GM21825 (cell line): ENCODE measurements at regions not wholly inside any gene's neighbourhood (a gene's known extent, or its start where the extent isn't known, plus 50 kb on each side); places are given as distances from the start of the nearest gene placed in this dataset.
A peak's percentile ranks its signal among the peaks of the same experiment; 100 is the strongest.

Experiments used
- ATAC-seq: cut with Tn5 transposase; IDR thresholded peaks from one replicate; pipeline ENCODE4 v1.9.1; 2021; ENCODE audit warnings: mild to moderate bottlenecking, moderate library complexity; ENCODE audit not compliant: unreplicated experiment

DNA sequence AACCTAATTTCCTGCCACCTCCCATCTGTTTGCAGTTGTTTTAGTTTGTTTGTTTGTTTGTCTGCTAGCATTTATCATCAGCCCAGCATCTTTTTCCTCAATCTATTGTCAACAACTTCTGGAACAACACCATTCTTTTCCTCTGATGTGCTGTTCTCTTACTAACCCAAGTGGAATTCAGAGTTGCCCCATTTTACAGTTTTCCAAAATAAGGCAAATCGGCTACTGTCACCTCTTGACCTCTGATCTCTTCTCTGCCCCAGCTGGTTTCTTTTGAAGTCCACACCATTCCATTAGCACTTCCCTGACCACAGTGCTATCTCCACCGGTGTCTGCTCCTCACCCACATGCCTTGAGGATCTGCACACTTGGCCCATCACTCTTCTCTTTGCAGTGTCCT is 102.4 kb downstream of the EFNB2 start:
- no peak for ATAC-seq

DNA sequence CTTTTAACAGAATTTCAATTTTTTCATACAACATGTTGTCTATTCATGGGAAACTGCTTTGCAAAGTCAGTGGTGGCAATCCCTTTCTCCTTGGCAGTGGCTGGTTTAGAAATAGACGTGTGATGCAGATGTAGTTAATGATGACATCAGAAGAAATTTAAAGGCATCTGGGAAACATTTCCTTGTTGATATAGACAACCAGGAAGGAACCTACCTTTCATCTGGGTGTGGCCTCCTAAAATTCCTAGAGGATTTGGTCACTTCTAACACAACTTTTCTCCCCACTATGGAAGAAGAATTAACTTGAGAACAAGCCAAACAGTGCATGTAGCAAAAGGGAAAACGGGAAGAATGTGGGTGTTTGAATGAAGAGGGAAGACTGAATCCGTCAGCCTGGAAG is 102.8 kb downstream of the EFNB2 start:
- ATAC-seq, result no peak

DNA sequence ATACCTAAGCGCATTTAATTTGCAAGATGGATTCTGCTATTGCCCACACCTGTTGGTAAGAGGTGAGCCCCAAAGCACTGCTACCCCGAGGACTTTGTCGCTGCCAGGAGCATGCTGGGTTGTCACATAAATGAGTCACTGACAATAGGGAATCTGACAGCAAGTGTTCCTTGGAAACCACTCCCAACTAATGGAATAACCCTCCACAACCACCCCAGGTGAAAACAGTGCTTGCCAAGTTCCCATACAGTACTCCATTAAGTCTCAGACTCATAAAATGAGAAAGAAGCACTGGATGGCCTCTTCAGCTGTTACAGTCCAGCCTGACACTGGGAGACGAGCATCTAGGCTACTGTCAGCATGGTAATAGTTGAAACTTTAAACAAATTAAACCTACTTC is 108.6 kb downstream of the EFNB2 start:
- ATAC-seq, result no peak

DNA sequence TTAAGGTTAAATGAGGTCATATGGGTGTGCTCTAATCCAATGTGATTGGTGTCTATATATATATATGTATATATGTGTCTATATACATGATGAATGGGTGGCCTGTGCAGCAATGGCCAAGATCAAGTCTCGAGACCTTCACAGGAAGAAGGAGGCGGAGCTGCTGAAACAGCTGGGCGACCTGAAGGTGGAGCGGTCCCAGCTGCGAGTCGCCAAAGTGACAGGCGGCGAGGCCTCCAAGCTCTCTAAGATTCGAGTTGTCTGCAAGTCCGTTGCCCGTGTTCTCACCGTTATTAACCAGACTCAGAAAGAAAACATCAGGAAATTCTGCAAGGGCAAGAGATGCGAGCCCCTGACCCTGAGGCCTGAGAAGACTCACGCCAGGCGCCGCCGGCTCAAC is 109.8 kb downstream of the EFNB2 start:
- no peak for ATAC-seq

DNA sequence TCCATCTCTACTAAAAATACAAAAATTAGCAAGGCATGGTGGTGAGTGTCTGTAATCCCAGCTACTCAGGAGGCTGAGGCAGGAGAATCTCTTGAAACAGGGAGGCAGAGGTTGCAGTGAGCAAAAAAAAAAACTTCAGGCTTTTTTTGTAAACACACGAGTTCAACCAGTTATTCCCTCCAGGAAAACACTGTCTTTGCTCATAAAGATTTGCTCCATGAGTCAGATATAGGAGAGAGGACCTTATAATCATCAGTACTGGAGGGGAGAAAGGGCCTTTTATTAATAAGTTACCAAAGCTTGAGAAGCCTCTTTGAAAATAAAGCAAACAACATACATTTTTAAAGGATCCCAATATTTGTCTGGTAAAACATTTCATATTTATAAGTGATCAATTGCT is 110.7 kb downstream of the EFNB2 start:
- no peak for ATAC-seq

DNA sequence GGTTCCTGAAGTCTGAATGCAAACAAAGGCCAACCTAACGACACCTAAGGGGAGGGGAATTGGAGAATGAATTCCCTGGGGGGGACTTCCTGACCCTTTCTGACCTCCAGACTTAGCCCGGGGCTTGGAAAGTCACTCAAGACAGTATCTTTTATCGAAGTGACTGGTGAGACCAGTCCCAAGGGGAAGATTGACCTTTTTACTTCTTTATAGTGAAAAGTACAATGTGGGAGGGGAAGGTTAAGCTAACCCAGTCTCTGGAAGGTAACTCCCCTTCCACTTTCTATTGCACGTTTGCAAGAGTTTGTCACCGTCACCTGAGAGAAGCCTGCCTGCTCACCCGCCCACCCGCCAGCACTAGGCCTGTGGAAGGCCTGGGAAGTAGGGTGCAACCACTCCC is 111.9 kb downstream of the EFNB2 start:
- peak; percentile 57 for ATAC-seq

DNA sequence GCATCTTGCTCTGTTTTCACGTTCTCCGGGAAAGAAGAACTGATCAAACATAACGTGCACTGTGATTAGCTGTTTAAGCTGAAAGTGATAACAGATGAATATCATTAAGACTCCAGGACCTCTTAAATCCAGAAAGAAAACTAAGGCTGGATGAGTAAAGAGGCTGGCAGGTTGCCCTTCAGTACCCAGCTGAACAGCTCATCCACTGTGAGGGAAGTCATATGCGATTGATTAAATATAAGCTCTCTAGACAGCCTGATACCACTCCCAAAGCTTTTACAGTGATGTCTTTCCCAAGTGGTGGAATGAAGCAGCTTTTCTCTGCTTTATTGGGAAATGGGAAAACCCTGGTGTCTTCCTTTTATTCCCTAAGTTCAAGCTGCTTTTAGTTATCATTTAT is 116.9 kb downstream of the EFNB2 start:
- ATAC-seq, result no peak

DNA sequence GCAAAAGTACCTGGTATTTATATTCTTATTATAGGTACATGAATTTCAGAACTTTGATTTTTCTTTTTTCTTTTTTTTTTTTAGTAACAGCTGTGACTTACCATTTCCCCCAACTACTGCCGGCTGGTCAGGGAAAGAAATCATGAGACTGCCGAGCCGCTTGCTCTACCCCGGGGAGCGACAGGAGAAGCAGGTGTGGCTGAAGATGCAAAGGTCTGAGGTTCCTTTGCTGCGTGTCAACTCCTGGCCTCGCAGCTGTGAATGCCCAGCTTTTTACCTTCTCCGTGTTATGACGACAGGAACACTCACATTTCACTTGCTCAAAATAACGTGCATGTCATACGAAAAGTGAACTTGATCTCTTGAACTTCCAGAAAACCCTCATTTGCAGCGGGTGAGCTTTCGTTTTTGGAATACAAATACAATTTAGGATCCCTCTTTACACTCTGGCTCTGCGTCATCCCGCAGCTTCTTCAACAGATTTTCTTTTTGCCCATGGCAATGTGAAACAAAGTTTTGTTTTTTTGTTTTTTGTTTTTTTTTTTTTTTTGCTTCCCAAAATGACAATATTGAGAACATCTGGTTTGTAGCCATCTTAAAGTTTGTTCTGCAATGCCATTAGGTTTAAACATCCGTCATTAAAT is 117.9 kb downstream of the EFNB2 start:
- no peak for ATAC-seq

DNA sequence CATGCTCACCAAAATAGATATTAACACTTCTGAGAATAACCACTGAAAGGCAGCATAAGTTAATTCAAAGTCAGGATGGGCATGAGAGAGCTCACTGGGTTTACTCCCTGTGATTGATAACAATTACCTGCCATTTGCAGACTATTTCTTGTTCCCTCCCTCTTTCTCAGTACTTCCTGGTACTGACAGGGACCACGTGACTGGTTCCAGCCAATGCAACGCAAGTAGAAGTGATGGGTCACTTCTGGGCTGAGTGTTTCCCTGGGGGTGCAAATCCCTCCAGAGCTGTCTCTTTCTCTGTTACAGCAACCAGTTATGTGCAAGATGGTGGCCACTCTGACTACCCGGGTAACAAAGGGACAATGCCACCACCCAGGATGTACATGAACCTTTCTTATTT is 118.8 kb downstream of the EFNB2 start:
- ATAC-seq, result no peak

DNA sequence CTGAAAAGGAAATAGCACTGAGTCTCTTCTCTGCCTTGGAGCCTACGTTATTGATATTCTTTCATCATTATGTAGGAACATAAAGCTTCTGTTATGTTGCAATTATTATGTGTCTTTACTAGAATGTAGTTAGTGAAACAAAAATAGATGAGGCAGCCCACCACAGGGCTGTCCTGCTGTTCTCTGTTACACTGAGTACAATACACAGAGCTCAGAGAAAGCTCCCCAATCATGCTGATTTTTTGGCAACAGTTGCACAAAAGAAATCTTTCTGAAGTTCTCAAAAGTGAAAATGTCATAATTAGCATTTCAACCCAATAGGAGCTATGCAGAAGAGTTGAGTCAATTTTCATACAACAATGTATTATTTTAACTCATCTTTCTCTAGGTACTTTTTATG is 119.5 kb downstream of the EFNB2 start:
- no peak for ATAC-seq

DNA sequence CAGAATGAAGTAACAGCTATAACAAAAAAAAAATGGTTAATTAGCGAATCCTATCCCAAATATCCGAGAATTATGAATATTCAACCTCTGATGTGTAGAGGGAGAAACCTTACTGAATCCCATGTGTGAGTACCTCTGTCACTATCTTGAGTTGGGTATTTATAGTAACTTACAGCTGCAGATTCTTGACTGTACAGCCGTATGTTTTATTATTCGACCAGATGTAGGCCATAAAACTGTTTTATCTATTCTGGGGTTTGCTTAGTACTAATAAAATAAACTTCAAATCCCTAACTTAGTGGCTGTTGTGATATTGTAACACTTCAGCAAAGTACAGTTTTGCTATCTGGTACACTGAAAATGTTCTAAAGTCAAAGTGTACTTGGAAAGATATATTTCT is 120.0 kb downstream of the EFNB2 start:
- no peak for ATAC-seq

DNA sequence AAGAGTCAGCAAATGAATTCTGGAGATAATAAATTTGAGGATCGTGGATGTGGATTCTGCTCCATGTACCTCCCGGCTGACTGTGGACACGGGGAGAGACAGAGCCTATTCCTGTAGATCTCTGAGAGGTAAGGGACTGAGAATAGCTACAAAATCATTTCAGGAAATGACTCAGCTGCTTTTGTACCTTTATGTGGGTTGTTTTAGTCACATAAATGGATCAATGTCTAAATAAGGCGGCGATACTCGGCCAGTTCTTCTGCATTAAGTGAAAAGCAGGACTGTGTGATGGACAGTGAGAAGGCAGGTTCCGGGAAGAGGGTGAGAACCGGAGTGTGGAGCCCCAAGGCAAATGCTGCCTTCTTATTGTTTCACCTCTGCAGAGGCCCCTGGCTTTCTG is 128.1 kb downstream of the EFNB2 start:
- no peak for ATAC-seq

DNA sequence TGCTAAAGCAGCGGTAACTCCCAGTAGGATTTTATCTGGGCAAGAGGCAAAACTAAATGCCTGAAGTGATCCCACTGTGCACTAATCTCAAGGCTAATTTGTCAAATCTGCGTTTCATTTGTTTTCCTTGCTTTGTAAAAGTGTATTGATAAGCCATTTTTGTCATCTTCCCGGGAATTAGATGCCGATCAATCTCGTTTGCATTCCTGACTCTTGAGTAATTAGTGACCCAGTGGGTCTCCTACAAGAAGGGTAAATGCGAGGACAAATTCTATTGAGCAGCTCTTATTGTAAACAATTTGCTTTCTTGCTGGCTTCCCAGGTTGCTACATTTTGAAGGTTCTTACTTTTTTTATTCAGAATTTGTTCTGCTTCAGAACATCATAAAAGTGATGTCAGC is 129.7 kb downstream of the EFNB2 start:
- ATAC-seq, result no peak

DNA sequence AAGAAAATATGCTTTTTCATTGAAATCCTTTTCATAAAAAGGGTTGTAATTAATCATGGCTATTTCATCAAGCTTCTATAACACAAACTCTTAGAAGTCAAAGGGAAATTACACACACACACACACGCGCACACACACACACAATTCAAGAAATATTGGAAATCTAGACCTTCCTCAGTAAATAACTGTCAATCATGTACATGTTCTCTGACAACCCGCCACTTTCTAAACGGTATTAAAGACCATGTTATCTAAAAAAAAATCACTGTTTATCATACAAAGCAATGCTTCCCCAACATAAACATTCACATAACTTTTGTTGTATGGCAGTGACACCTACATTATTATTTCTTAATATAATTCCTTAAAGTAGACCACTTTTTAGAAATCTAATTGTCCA is 132.2 kb downstream of the EFNB2 start:
- no peak for ATAC-seq

DNA sequence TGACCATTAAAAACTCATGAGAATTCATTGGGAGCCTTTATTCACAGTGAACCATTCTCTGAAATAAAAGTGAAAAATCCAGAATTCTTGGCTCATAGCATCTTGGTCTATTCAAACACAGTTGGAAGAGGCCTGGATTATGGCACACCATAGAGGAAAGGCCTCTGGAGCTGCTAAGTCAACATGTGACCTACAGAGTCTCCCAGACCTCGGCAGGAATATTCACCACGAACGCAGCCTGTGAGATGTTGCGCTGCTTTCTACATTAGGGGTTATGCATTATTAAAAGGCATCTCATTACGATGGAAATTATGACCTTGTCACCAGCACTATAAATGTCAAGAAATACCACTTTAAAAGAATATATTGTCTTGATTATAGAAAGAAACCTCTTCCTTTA is 132.6 kb downstream of the EFNB2 start:
- no peak for ATAC-seq

DNA sequence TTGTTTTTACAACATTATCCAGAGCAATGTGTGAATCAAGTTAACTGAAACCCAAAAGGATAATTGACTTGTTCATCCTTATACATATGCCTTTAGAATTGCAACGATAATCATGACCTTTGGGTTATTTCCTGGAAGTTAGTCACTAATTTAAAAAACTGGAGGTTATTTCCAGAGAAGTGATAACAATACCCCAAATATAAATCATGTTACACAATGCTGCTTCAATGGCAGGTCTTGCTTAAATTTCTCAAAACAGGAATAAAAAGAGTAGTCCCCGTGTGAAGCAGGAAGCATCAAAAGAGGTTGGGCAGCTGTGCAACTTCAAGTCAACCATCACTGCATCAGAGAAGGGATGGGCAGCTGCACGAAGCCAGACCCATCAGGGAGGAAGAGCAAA is 134.4 kb downstream of the EFNB2 start:
- ATAC-seq, result no peak

DNA sequence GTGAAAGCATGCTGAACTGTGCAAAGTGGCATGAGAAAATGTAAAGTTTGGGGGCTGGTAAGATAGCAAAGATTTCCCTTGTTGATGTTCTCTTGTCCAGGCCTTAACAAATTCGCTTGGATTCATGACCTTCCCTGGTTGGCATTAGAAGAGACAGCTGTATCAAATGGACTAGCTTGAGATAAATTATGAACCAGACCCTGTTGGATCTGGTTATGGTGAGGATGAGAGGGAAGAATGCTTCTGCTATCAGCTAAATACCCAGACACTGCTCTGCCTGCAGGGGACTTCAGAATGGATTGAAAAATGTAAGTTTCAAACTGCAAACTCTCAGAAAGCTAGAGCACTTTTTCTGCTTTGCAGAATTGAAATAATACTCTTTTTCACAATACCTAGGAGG is 135.2 kb downstream of the EFNB2 start:
- no peak for ATAC-seq

DNA sequence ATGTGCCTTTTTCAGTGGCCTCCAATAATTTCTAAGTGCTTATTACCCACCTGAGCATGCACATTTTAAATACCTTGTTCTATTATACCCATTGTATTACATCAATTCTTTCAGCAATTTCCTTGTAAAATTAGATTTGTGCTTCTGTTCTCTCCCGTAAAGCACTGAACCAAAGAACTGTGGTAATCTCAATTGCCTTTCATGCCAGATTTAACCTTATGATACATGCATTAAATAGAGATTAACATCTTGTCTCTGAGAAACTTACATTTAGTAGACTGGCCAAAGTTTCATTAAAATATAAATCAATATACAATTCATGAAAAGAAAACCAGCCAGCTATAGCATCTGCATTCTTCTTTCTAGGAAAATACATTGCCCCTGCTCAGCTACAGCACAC is 137.2 kb downstream of the EFNB2 start:
- ATAC-seq, result no peak

DNA sequence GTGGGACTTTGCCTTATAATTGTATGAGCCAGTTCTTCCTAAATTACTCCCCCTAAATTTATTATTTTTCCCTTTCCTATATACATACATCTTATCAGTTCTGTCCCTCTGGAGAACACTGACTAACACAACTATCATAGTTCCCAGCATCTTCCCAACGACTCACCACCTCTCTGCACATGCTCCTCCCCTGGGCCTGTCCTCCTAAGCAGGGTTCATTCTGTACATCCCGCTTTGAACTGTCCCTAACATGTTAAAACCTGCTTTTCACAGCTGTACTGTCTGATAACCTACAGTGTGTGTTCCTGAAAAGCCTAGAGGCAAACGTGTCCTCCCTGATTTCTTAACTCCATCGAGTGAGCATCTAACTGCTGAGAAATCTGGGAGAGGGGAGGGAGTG is 141.7 kb downstream of the EFNB2 start:
- no peak for ATAC-seq

DNA sequence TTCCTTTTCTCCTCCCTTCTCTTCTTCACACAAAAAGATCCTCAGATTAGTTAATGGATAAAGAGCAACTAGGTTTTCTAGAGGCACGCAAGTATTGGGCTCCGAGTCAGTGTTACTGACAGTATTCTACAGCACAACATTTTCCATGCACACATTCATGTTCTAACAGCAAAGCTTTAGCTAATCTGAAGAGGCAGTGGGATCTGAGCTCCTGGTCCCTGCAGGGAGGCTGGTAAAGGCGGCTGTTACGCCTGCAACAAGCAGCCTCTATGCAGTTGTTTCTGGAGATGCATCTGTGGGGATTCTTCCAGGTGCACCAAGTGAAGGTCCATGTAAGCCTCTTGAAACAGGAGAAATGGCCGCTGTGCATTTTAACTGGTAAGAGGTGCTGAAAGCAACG is 143.8 kb downstream of the EFNB2 start:
- ATAC-seq, result no peak

DNA sequence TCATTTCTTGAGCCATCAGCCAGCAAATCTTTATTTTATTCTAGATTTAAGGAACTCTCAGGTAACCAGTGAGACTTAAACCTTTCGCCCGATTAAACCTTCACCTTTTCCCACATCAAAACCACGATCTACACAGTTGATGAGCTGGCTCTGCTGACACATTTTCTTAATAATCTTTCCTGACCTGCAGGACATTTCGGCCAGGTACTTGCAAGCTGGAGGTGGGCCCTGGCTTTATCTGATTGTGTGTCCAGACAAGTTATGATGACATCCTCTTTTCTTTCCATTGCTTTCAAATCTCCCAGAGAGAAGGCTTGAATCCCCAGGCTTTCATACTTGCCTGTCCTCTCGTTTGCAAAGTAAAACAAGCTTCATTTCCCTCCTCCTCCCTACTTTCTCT is 144.2 kb downstream of the EFNB2 start:
- no peak for ATAC-seq

DNA sequence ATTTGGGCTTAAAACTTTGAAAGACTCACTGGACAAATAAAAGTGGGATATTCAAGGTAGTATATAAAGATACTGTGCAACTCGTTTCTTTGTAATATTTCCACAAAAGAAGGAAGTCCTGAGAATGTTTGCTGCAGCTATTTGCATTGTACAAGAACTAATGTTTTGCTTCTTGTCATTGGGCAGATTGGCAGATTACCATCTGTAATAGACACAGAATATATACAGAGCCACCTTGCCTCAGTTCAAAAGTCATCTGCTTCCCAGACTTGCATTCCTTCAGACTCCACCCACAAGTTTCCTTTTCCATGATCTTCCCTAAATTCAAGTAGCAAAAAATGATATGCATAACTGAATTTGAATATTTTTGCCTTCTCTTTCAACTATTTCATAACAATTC is 145.1 kb downstream of the EFNB2 start:
- no peak for ATAC-seq

DNA sequence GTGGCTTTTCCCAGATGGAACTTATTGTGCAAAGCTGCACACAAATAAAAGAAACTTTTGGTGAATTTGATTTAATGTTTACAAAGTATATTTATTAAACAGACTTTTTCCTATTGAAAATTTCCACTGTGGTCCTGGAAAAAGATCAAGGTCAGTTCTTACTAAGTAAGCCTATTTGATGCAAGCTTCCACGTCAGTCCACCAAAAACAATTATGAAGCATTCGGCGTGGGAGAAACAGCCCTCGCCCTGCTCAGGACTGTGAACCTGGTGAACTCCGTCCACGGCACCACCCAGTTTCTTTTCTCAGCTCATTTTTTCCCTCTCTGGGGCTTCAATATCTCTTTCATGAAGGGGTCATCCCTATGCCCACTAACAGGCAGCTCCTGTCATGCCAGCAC is 149.8 kb downstream of the EFNB2 start:
- no peak for ATAC-seq

DNA sequence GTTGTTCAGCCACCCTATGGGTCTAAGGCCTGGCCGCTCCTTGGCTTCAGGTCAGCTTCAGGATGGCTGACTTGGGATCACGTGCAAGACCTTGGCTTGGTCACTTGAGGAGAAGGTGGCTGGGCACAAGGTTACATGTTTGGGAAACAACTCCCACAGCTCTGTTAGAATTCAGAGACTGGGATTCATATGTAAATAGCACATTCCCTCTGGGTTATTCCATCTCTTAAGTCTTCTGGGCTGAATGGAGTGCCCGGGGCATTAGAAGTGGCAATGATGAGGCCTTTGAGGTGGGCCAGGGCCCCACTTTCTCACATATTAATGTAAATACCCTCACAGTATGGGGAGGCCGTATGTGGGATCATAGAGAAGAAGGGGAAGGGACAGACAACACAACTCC is 150.9 kb downstream of the EFNB2 start:
- ATAC-seq, result no peak
